SK-N-MC (cell line): ENCODE measurements at regions not wholly inside any gene's neighbourhood (a gene's known extent, or its start where the extent isn't known, plus 50 kb on each side); places are given as distances from the start of the nearest gene placed in this dataset.

Experiments used
- DNase-seq: peaks from one replicate; pipeline ENCODE4 v3.0.0-alpha.2; 2011; ENCODE audit warnings: low read depth, low spot score
- H3K27ac ChIP-seq: fragments of 200-600 bp; sonication (generic); 2 replicates; pipeline ENCODE4 v1.5.1; 2016; ENCODE audit warnings: mixed run types
- H3K36me3 ChIP-seq: fragments of 200-600 bp; sonication (generic); 2 replicates; pipeline ENCODE4 v1.6.1; 2017; ENCODE audit warnings: antibody characterized with exemption, low read length, mixed read lengths; ENCODE audit not compliant: insufficient read depth
- H3K4me3 ChIP-seq: fragments of 200-600 bp; sonication (generic); 2 replicates; pipeline ENCODE4 v1.5.1; 2016
- H3K9ac ChIP-seq: fragments of 200-600 bp; sonication (generic); 2 replicates; pipeline ENCODE4 v1.8.0; 2017; ENCODE audit warnings: mixed run types, mixed read lengths; ENCODE audit not compliant: insufficient read length
- H3K9me3 ChIP-seq: fragments of 200-600 bp; sonication (generic); 2 replicates; pipeline ENCODE4 v1.6.1; 2017; ENCODE audit warnings: low read depth, mild to moderate bottlenecking, antibody characterized with exemption, low read length, moderate library complexity, mixed read lengths
- EZH2 ChIP-seq: fragments of 200-600 bp; sonication (generic); IDR thresholded peaks from one replicate; pipeline ENCODE4 v1.6.1; 2017; ENCODE audit warnings: antibody characterized with exemption
- FOXP2 ChIP-seq: optimal IDR thresholded peaks from 2 replicates; pipeline ENCODE3; 2011; ENCODE audit warnings: mild to moderate bottlenecking, moderate library complexity; ENCODE audit not compliant: insufficient read depth; ENCODE audit errors: extremely low read length, control extremely low read depth
- POLR2AphosphoS5 ChIP-seq: IDR thresholded peaks from 2 replicates; pipeline ENCODE4 v1.6.1; 2012; ENCODE audit warnings: mild to moderate bottlenecking, low read depth, low read length, borderline replicate concordance

DNA sequence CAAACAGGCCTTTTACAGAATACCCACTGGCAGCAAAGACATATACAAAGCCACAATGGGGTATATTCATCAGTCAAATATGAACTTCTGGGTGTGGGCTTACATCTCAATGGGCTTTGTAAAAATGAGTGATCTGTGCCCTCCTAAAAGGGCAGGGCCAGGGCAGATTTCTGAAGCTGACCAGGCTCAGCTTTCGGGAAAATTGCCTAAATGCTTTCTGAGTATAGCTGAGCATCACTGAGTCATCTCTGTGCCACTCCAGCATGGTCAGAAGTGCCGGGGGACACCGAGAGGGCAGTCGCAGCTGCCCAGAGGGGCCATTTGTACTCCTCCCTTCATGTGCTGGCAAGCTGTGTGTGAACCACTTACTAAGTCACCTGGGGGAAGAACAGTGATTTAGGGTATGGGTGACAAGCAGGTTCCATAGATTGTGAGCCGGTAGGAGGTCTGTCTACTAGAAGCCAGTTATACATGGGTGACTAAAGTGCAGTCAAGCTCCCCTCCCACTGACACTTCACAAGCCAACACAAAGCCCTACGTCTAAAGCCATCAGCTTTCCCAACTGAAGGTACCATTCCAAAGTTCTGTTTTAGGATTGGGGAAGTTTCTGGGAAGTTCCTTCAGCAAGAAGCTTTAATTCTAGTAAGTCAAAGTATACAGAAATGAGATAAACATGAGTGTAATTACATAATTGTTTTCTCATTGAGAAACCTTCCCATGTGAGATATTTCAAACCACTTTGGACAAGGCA, 147.6 kb upstream of the TAB2 start:
- H3K27ac ChIP-seq = no peak overlapping the region
- no peaks in the 10 kb centered on the region for H3K9me3 ChIP-seq
- no peak overlapping the region for H3K9ac ChIP-seq
- H3K36me3 ChIP-seq = no peaks in the 10 kb centered on the region
- H3K4me3 ChIP-seq = no peak overlapping the region
- TF ChIP-seq FOXP2 = no peak
- TF ChIP-seq EZH2 = no peak
- TF ChIP-seq POLR2AphosphoS5 = no peak
- no peak for DNase-seq

DNA sequence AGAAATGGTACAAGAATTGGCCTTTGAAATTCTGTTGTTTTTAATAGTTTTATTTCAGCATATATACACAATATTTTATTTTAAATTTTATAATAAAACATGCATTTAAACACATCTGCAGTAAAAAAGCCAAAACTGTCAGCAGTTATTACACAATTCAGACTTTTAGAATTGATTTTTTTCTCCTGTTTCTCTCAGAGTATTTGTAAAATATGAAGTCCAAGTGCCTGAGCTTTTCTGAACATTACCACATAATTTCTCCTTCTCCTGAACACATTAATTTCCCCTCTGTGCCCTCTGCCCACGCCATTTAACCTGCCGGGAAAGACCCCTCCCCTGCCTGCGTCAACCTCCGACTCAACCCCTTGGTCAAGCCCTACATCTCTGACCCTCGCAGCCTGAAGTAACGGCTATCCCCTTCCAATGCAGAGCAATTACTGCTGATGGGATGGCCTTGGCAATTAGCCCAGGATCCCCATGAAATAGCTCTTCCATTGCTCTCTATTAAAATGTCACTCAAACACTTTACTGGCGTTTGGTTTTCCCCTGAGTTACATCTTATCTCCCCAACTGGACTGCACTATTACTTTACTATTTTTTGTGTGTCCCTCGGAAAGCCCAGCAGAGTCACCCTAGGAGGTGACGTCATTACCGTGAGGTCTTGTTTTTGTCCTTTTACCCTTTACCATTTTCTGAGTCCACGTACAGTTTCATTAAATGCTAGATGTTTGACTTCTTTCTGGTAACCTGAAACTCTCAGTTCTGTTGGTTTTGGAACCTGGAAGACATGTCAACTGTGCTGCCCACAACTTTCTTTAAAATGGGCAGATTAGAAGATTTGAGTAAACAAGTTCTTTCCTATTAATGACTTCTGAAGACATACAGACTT, 146.7 kb upstream of the TAB2 start:
- DNase-seq = no peak
- H3K36me3 ChIP-seq = no peaks in the 10 kb centered on the region
- TF ChIP-seq EZH2 (no peak), POLR2AphosphoS5 (no peak), FOXP2 (no peak)
- no peak overlapping the region for H3K9ac ChIP-seq
- no peaks in the 10 kb centered on the region for H3K9me3 ChIP-seq
- H3K27ac ChIP-seq = no peak overlapping the region
- no peak overlapping the region for H3K4me3 ChIP-seq

DNA sequence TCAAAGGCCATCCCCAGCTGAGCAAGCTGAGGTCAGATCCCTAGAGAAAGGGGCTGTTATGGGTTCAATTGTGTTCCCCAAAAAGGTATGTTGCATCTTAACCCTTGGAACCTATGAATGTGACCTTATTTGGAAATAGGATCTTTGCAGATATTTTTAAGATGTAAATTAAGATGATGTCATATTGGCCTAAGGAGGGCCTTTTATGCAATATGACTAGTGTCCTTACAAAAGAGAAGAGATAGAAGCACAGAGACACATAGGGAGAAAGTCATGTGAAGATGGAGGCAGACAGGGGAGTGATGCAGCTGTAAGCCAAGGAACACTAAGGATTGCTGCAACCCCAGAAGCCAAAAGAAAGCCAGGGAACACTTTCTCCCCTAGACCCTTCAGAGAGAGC, 144.3 kb upstream of the TAB2 start:
- Histone ChIP-seq H3K4me3 (no peak overlapping the region), H3K27ac (no peak overlapping the region), H3K9ac (no peak overlapping the region), H3K9me3 (no peaks in the 10 kb centered on the region), H3K36me3 (no peaks in the 10 kb centered on the region)
- no peak for DNase-seq
- TF ChIP-seq FOXP2 (no peak), EZH2 (no peak), POLR2AphosphoS5 (no peak)

DNA sequence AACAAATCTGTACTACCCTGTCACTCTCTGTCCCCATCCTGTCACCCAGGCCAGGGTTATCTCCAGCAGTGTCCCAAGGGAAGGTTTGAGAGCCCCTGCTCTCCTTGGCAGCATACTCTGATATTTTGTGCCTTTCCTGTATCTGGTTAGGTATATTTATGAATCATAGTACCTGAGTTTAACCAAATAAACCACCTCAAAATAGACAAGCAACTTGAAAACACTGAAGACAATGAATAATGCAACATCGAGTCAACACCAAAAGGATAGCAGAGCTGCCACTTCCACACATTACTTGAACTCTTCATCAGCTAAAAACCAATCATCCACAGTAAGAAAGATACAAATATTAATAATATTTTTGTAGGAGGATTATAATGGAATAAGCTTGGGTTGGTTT, 142.6 kb upstream of the TAB2 start:
- no peak overlapping the region for H3K9ac ChIP-seq
- no peaks in the 10 kb centered on the region for H3K9me3 ChIP-seq
- H3K27ac ChIP-seq = no peak overlapping the region
- H3K4me3 ChIP-seq = no peak overlapping the region
- H3K36me3 ChIP-seq = no peaks in the 10 kb centered on the region
- TF ChIP-seq POLR2AphosphoS5 (no peak), EZH2 (no peak), FOXP2 (no peak)
- DNase-seq = no peak

DNA sequence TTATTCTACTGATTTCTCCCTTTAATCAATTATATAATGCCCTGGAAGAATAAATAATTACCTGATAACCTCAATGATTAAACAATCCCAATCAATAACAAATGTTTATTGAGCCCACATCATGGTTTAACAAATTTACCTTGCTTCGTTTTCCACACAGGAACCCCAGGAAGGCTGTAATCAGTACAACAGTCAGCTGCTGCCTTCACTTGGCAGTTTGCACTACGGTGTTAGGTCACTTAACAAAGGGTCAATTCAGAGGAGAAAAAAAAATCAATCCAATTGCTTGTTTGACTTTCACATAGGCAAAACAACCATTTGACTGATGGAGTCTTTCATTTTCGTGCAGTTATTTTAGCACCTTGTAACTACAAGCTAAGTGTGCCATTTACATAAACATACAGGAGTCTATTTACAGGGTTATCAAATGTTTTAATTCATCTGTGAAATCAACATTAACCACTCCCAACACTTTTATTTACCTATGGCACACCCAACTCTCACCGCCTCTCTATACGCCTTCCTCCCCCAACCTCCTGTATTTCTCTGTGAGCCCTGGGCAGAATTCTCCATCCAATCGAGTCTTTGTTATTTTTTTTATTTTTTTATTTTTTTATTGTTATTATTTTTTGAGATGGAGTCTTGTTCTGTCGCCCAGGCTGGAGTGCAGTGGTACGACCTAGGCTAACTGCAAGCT, 140.4 kb upstream of the TAB2 start:
- H3K4me3 ChIP-seq = no peak overlapping the region
- TF ChIP-seq EZH2 (no peak), POLR2AphosphoS5 (no peak), FOXP2 (no peak)
- DNase-seq = no peak
- no peak overlapping the region for H3K9ac ChIP-seq
- H3K9me3 ChIP-seq = no peaks in the 10 kb centered on the region
- no peaks in the 10 kb centered on the region for H3K36me3 ChIP-seq
- no peak overlapping the region for H3K27ac ChIP-seq

DNA sequence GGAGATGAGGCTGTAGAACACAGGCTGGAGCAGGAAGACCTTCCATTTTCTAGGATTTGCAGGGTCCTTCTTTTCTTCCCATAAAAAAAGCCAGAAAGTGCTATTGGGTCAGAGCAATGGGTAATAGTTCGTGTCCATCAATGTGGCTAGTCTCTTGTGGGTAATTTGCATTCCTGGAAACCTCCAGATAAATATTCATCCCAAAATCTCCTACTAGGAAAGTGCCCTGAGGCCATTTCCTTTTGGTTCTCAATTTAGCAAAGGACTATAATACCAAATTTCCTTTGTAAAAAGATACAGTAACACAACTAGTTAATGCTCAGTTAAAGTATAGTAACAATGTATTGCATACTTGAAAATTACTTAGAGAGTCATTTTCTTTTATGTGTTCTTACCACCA, 138.1 kb upstream of the TAB2 start:
- no peak for DNase-seq
- H3K27ac ChIP-seq = no peak overlapping the region
- no peaks in the 10 kb centered on the region for H3K36me3 ChIP-seq
- no peak overlapping the region for H3K4me3 ChIP-seq
- TF ChIP-seq EZH2 (no peak), FOXP2 (no peak)
- no peak overlapping the region for H3K9ac ChIP-seq
- H3K9me3 ChIP-seq = no peaks in the 10 kb centered on the region

DNA sequence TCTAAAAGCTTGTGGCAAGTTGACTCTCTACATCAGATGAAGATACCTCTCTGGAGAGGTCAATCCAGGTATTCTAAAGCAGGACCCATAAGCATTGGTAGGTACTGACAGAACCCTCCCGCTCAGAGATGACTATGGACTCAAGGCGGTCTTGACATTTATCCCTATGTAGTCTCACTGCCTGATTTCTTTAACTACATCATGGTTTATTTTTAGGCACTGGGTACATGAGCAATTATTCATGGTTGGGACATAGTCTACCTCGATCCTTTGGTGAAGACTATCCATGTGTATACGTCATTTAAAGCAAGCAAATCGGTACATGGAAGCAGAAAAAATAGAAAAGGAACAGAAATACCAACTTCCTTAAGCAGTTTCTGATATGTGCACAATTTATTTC, 136.2 kb upstream of the TAB2 start:
- Histone ChIP-seq H3K36me3 (no peaks in the 10 kb centered on the region), H3K4me3 (no peak overlapping the region), H3K27ac (no peak overlapping the region), H3K9ac (no peak overlapping the region), H3K9me3 (no peaks in the 10 kb centered on the region)
- no peak for DNase-seq
- TF ChIP-seq POLR2AphosphoS5 = no peak
- no peak for TF ChIP-seq FOXP2
- TF ChIP-seq EZH2 = no peak

DNA sequence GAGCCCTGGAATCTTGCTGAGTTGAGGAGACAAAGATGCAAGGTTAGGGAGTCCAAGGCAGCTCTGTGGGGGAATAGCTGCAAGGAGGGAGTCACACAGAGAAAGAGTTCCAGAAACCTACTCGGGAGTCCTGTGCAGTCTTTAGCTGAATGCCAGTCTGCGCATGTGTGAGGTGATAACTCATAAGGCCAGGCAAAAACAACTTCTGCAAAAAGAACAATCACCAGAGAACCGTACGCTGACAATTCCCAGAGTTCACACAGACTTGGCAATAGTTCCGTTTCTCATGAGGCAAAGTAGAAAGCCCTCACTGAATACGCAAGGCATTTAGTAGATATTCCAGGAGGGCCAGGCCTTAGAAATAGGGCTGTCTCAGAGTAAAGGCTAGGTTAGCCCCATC, 135.2 kb upstream of the TAB2 start:
- no peak for TF ChIP-seq FOXP2
- no peak for TF ChIP-seq POLR2AphosphoS5
- TF ChIP-seq EZH2 = no peak
- no peak overlapping the region for H3K9ac ChIP-seq
- H3K27ac ChIP-seq = no peak overlapping the region
- no peak for DNase-seq
- H3K36me3 ChIP-seq = no peaks in the 10 kb centered on the region
- no peaks in the 10 kb centered on the region for H3K9me3 ChIP-seq
- H3K4me3 ChIP-seq = no peak overlapping the region
